ENCODE measurements at regions not wholly inside any gene's neighbourhood (a gene's known extent, or its start where the extent isn't known, plus 50 kb on each side); places are given as distances from the start of the nearest gene placed in this dataset.

GRCh38 chr16:59048876-59049275 is 314.8 kb upstream of the GOT2 start:
- Histone ChIP-seq H3K4me3 (replicated peaks in 1 of 3; ENCODE audit: insufficient read depth in 1 of 3, low read depth in 2 of 3, low read length in 3 of 3) (no peak overlapping the region), H4K20me1 (ENCODE audit: insufficient read depth, low read length) (no peaks in the 10 kb centered on the region), H2AFZ (ENCODE audit: low read length) (no peak overlapping the region), H3K36me3 (replicated peaks in 1 of 2; ENCODE audit: control insufficient read depth in 1 of 2, insufficient read depth in 2 of 2, low read length in 2 of 2) (no peaks in the 10 kb centered on the region), H3K4me1 (ENCODE audit: insufficient read depth, low read length) (no peaks in the 10 kb centered on the region), H3K9ac (ENCODE audit: insufficient read depth, low read depth, low read length) (no peak overlapping the region), H3K9me3 (ENCODE audit: low read length) (no peaks in the 10 kb centered on the region), H3K27me3 (ENCODE audit: control insufficient read depth in 1 of 2, insufficient read depth in 2 of 2, low read length in 2 of 2) (no peaks in the 10 kb centered on the region), H3K27ac (ENCODE audit: extremely low read length, insufficient read depth, low read length) (no peak overlapping the region), H3K79me2 (ENCODE audit: insufficient read depth, low read length) (no peaks in the 10 kb centered on the region), H3K4me2 (ENCODE audit: low read depth, low read length) (no peak overlapping the region)
- FAIRE-seq: no peak
- in situ Hi-C loops (cut with HindIII; ENCODE audit: extremely low pct_ligation_motif_present, low pct_unique_long_range_greater_than_20kb) (no loop called here), intact Hi-C loops (cut with micrococcal nuclease; ENCODE audit: unreplicated experiment) (no loop called here)
- ATAC-seq: no peak
- no peak for TF ChIP-seq SP4 (CRISPR knock-in tag; IDR thresholded peaks at IDR 0.05)
- TF ChIP-seq ZNF121 (CRISPR knock-in tag; IDR thresholded peaks at IDR 0.05): no peak
- TF ChIP-seq TOE1 (CRISPR knock-in tag; IDR thresholded peaks at IDR 0.05): no peak
- no peak for TF ChIP-seq ZNF788 (CRISPR knock-in tag; IDR thresholded peaks at IDR 0.05; ENCODE audit: borderline replicate concordance)
- no peak for TF ChIP-seq ATF7 (IDR thresholded peaks at IDR 0.05)
- TF ChIP-seq ATF7 (CRISPR knock-in tag; IDR thresholded peaks at IDR 0.05): no peak
- no peak for TF ChIP-seq ZNF138 (CRISPR knock-in tag; IDR thresholded peaks at IDR 0.05; ENCODE audit: low read depth)
- no peak for TF ChIP-seq RFXANK (CRISPR knock-in tag; IDR thresholded peaks at IDR 0.05)
- no peak for TF ChIP-seq SAFB2 (CRISPR knock-in tag; IDR thresholded peaks at IDR 0.05; ENCODE audit: borderline replicate concordance, low read depth)
- no peak for TF ChIP-seq FOXC1 (CRISPR knock-in tag; IDR thresholded peaks at IDR 0.05; ENCODE audit: borderline replicate concordance)
- no peak for TF ChIP-seq ZNF34 (CRISPR knock-in tag; IDR thresholded peaks at IDR 0.05; ENCODE audit: borderline replicate concordance)
- no peak for TF ChIP-seq HOMEZ (CRISPR knock-in tag; IDR thresholded peaks at IDR 0.05; ENCODE audit: low read depth)
- TF ChIP-seq ATF5 (CRISPR knock-in tag; IDR thresholded peaks at IDR 0.05; ENCODE audit: low read depth): no peak
- no peak for TF ChIP-seq KDM5B (CRISPR knock-in tag; IDR thresholded peaks at IDR 0.05; ENCODE audit: borderline replicate concordance)
- no peak for TF ChIP-seq ZNF646 (CRISPR knock-in tag; IDR thresholded peaks at IDR 0.05)
- TF ChIP-seq ZNF543 (CRISPR knock-in tag; IDR thresholded peaks at IDR 0.05): no peak
- TF ChIP-seq DPF2 (CRISPR knock-in tag; IDR thresholded peaks at IDR 0.05; ENCODE audit: borderline replicate concordance, low read depth): no peak
- no peak for TF ChIP-seq RFX1 (IDR thresholded peaks at IDR 0.05)
- DNase-seq (ENCODE audit: low spot score): no peak
- ChIA-PET CTCF (ENCODE audit: low intra/inter-chr PET ratio, low total read pairs) (no interaction called here), POLR2A (no interaction called here)
- 4% methylated on average over 3 of the region's 3 CpGs for WGBS (ENCODE audit: low lambda C conversion rate)
- BruUV-seq (replicated peaks): no TSS peak

Data from HepG2 (cell line).